Liver (tissue), 3 donors: ENCODE measurements at regions not wholly inside any gene's neighbourhood (a gene's known extent, or its start where the extent isn't known, plus 50 kb on each side); places are given as distances from the start of the nearest gene placed in this dataset.

Experiments used
- CTCF ChIP-seq: fragments of 150-350 bp; IDR thresholded peaks from 2 replicates; pipeline ENCODE4 v1.5.1; 2017; ENCODE audit warnings: improper control_type of control experiment, low read depth, low read length; ENCODE audit not compliant: missing input control
- FOXA1 ChIP-seq: IDR thresholded peaks from 2 replicates; pipeline ENCODE4 v1.6.1; 2016; ENCODE audit warnings: antibody characterized with exemption
- GABPA ChIP-seq, 2 donors: IDR thresholded peaks in 1 of 2; conservative IDR thresholded peaks in 1 of 2; 2 replicates each; pipeline ENCODE4 v1.6.1; 2016; ENCODE audit warnings: antibody characterized with exemption in 2 of 2, mild to moderate bottlenecking in 1 of 2, moderate library complexity in 1 of 2
- RAD21 ChIP-seq, 2 donors: IDR thresholded peaks; 2 replicates each; pipeline ENCODE4 v1.6.1; 2016; ENCODE audit warnings: antibody characterized with exemption in 2 of 2, mild to moderate bottlenecking in 2 of 2
- RXRA ChIP-seq, 2 donors: IDR thresholded peaks; 2 replicates each; pipeline ENCODE4 v1.6.1; 2017 to 2018; ENCODE audit warnings: antibody characterized with exemption in 2 of 2, mild to moderate bottlenecking in 1 of 2
- SP1 ChIP-seq: IDR thresholded peaks from 2 replicates; pipeline ENCODE4 v1.6.1; 2018; ENCODE audit warnings: antibody characterized with exemption, mild to moderate bottlenecking
- YY1 ChIP-seq: IDR thresholded peaks from 2 replicates; pipeline ENCODE4 v1.6.1; 2016; ENCODE audit warnings: antibody characterized with exemption, mild to moderate bottlenecking
- ZBTB33 ChIP-seq: IDR thresholded peaks from 2 replicates; pipeline ENCODE4 v1.6.1; 2016; ENCODE audit warnings: antibody characterized with exemption
- donor health status: healthy.
- donor health status: healthy.

- TF ChIP-seq GABPA (IDR thresholded peaks at IDR 0.05 in 1 of 2, conservative IDR thresholded peaks at IDR 0.05 in 1 of 2) (no peak), CTCF (no peak), FOXA1 (no peak), ZBTB33 (no peak), YY1 (no peak), SP1 (no peak), RAD21 (IDR thresholded peaks at IDR 0.05) (no peak), RXRA (IDR thresholded peaks at IDR 0.05) (no peak)
Measured at GRCh38 chr10:21355591-21356011, 169.9 kb downstream of the SKIDA1 start.
